ENCODE measurements at regions not wholly inside any gene's neighbourhood (a gene's known extent, or its start where the extent isn't known, plus 50 kb on each side); places are given as distances from the start of the nearest gene placed in this dataset.

GRCh38 chr6:48860175-48860574 is 602.9 kb downstream of the MMUT start:
- Histone ChIP-seq H2AFZ (ENCODE audit: low read length) (no peak overlapping the region), H3K4me3 (ENCODE audit: insufficient read depth, low read length) (no peak overlapping the region), H3K36me3 (ENCODE audit: insufficient read depth, low read length) (no peaks in the 10 kb centered on the region), H3K27me3 (ENCODE audit: insufficient read depth, low read length) (no peaks in the 10 kb centered on the region), H3K4me2 (ENCODE audit: insufficient read depth, low read length) (no peak overlapping the region), H4K20me1 (ENCODE audit: insufficient read depth, low read length) (no peaks in the 10 kb centered on the region), H3K79me2 (ENCODE audit: insufficient read depth, low read length) (no peaks in the 10 kb centered on the region), H3K4me1 (ENCODE audit: insufficient read depth, low read length) (no peaks in the 10 kb centered on the region), H3K9me3 (ENCODE audit: low read depth, low read length) (no peaks in the 10 kb centered on the region), H3K27ac (ENCODE audit: low read depth, low read length) (no peak overlapping the region)
- TF ChIP-seq CTCF (IDR thresholded peaks at IDR 0.05; ENCODE audit: extremely low read depth, low read depth, low read length): no peak
- DNase-seq (ENCODE audit: insufficient read length, low spot score, missing footprints): no peak

GRCh38 chr6:48859562-48860123 is 603.4 kb downstream of the MMUT start:
- H3K9me3 ChIP-seq (ENCODE audit: low read depth, low read length): no peaks in the 10 kb centered on the region
- H3K36me3 ChIP-seq (ENCODE audit: insufficient read depth, low read length): no peaks in the 10 kb centered on the region
- no peaks in the 10 kb centered on the region for H3K79me2 ChIP-seq (ENCODE audit: insufficient read depth, low read length)
- DNase-seq (ENCODE audit: insufficient read length, low spot score, missing footprints): no peak
- no peaks in the 10 kb centered on the region for H3K4me1 ChIP-seq (ENCODE audit: insufficient read depth, low read length)
- no peaks in the 10 kb centered on the region for H3K27me3 ChIP-seq (ENCODE audit: insufficient read depth, low read length)
- H3K27ac ChIP-seq (ENCODE audit: low read depth, low read length): no peak overlapping the region
- no peak overlapping the region for H3K4me2 ChIP-seq (ENCODE audit: insufficient read depth, low read length)
- no peak overlapping the region for H2AFZ ChIP-seq (ENCODE audit: low read length)
- TF ChIP-seq CTCF (IDR thresholded peaks at IDR 0.05; ENCODE audit: extremely low read depth, low read depth, low read length): no peak
- H4K20me1 ChIP-seq (ENCODE audit: insufficient read depth, low read length): no peaks in the 10 kb centered on the region
- no peak overlapping the region for H3K4me3 ChIP-seq (ENCODE audit: insufficient read depth, low read length)

GRCh38 chr6:48845219-48845618 is 617.8 kb downstream of the MMUT start:
- no peak for DNase-seq (ENCODE audit: insufficient read length, low spot score, missing footprints)
- no peaks in the 10 kb centered on the region for H3K36me3 ChIP-seq (ENCODE audit: insufficient read depth, low read length)
- no peaks in the 10 kb centered on the region for H3K4me1 ChIP-seq (ENCODE audit: insufficient read depth, low read length)
- no peaks in the 10 kb centered on the region for H4K20me1 ChIP-seq (ENCODE audit: insufficient read depth, low read length)
- H3K79me2 ChIP-seq (ENCODE audit: insufficient read depth, low read length): no peaks in the 10 kb centered on the region
- H2AFZ ChIP-seq (ENCODE audit: low read length): no peak overlapping the region
- H3K27ac ChIP-seq (ENCODE audit: low read depth, low read length): no peak overlapping the region
- peaks cover 8% of the 10 kb centered on the region for H3K9me3 ChIP-seq (ENCODE audit: low read depth, low read length)
- no peak overlapping the region for H3K4me3 ChIP-seq (ENCODE audit: insufficient read depth, low read length)
- TF ChIP-seq CTCF (IDR thresholded peaks at IDR 0.05; ENCODE audit: extremely low read depth, low read depth, low read length): no peak
- no peaks in the 10 kb centered on the region for H3K27me3 ChIP-seq (ENCODE audit: insufficient read depth, low read length)
- no peak overlapping the region for H3K4me2 ChIP-seq (ENCODE audit: insufficient read depth, low read length)

GRCh38 chr6:48844696-48845095 is 618.4 kb downstream of the MMUT start:
- no peak for DNase-seq (ENCODE audit: insufficient read length, low spot score, missing footprints)
- Histone ChIP-seq H3K36me3 (ENCODE audit: insufficient read depth, low read length) (no peaks in the 10 kb centered on the region), H3K9me3 (ENCODE audit: low read depth, low read length) (peaks cover 8% of the 10 kb centered on the region), H3K27ac (ENCODE audit: low read depth, low read length) (no peak overlapping the region), H3K4me1 (ENCODE audit: insufficient read depth, low read length) (no peaks in the 10 kb centered on the region), H3K27me3 (ENCODE audit: insufficient read depth, low read length) (no peaks in the 10 kb centered on the region), H4K20me1 (ENCODE audit: insufficient read depth, low read length) (no peaks in the 10 kb centered on the region), H2AFZ (ENCODE audit: low read length) (no peak overlapping the region), H3K4me2 (ENCODE audit: insufficient read depth, low read length) (no peak overlapping the region), H3K4me3 (ENCODE audit: insufficient read depth, low read length) (no peak overlapping the region), H3K79me2 (ENCODE audit: insufficient read depth, low read length) (no peaks in the 10 kb centered on the region)
- TF ChIP-seq CTCF (IDR thresholded peaks at IDR 0.05; ENCODE audit: extremely low read depth, low read depth, low read length): no peak

Measured in osteoblast (primary cell).